Nucleus accumbens (tissue), 56 donors: ENCODE measurements at regions not wholly inside any gene's neighbourhood (a gene's known extent, or its start where the extent isn't known, plus 50 kb on each side); places are given as distances from the start of the nearest gene placed in this dataset.
A peak's percentile ranks its signal among the peaks of the same experiment; 100 is the strongest.

Experiments used
- DNase-seq, 56 donors: peaks; one replicate each; lab custom pipeline; 2025; lab: John Stamatoyannopoulos, UW

DNA sequence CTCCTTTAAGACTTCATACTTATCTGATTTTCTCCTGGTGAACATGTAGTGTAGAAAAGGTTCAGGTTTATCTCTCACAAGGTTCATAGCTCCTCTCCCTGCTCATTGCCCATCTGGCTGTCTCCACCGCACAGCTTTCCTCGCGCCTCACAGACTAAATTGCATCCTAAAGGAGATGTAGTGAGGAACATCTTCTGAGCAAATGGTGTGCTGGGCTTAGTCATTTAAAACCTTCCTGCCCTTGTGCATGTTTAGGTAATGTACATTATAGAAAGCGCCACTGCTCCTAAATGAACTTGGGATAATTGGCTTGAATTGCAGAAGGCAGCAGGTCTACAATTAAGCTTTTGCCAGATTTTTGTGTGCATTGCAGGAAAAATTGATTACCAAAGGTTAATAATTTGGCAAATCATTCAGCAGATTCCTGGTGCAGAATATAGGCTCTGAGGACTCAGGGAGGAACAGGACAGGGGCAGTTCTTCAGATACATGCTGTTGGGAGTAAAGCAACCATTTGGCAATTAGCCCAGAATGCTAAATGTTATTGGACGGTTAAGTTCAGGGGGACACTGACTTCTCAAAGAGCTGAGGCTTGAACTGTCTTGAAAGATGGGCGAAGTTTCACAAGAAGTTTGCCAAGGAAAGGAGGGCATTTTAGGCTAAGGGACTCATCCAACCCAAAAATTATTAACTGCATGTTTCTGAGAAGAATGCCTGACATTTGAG, 108.4 kb upstream of the CLDN10 start:
- DNase-seq: no peak

- no peak for DNase-seq
Observed at GRCh38 chr13:95445131-95445530, 107.4 kb upstream of the CLDN10 start.

DNA sequence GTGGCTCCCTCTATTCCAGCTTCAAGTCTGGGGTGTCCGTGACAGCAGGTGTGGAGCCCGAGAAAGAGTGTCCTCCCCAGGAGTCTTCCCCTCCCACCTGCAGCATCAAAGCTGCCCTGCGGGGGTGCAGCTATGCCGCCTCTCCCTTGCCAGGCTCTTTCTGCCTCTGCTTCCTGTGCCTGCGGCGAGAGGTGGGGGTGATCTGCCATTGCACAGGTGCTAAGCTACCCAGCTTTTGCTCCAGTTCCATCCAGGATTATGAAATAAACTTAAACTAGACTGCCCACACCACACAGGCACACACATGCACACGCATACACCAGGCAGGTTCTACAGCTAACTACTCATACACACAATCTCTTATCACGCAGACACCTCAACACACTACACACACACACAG, 104.7 kb upstream of the CLDN10 start:
- peak in 15 of 56 donors; percentile 1 to 41 (median 8) for DNase-seq

DNA sequence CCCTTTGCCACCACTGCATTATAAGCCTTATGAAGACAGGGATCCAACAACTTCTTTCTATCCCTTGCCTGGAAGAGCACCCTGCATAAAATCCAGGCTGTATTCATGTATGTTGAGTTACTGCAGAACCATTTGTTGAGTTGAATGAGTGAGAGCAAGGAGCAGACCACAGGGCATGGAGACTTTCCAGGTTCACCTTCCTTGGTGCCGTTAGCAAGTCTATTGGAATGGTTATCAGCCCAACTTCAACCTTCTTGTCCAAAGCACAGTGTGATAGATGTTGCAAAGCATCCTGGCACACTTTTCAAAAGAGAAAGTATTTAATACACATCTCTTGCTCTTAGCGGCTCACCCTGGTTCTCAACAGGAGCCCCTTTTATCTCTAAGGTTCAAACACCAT, 100.9 kb upstream of the CLDN10 start:
- DNase-seq: no peak

DNA sequence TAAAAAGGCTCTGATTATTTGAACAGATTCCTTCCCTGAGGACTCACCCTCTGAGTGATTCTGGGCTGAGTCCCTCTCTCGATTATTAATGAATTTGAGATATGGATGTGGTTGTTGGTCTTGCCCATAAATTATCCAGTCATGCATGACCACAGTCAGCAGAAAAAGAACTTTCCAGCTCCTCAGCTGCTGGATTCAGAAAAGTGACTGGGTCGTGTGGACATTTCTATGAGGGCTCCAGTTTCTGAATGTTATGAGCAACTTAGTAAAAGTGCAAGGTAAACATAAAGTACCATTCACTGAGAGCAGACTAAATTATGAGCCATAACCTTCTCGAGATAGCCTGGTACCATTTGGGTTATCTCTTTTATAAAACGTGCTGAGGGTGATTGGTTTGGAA, 100.1 kb upstream of the CLDN10 start:
- no peak for DNase-seq

DNA sequence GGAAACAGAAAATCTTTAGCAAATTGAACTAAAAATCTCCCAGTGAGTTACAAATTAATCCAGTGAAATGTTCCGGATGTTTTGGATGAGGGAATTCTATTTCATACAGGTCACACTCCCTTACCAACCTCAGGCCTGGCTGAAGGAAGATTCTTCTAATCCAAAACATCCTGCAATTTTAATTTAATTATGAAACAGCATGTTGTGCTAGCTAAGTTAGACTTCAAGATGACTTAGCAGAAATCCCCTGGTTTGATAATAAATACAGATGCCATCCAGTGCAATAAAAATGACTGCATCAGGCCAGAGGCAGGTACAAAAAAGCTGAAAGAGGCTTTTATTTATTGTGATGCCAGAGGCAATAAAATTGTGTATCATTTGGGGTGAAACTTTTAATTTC, 96.7 kb upstream of the CLDN10 start:
- DNase-seq: no peak

DNA sequence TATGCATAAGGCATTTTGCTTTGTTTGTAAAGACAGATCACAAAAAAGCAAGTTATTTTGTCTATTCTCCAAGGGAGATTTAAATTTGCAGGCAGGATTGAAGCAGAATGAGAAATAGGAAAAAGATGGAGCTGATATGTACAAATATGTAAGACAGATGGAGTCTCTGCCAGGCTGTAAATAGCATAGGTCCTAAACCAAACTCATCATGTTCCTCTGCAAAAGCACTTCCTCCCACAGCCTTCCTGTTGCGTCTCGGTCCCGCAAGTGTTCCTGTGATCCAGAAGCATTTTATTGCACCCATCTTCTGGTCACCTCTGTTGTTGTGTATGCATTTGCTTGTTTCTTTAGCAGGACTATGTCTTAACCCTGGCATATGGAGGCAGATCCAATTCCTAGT, 95.7 kb upstream of the CLDN10 start:
- no peak for DNase-seq

DNA sequence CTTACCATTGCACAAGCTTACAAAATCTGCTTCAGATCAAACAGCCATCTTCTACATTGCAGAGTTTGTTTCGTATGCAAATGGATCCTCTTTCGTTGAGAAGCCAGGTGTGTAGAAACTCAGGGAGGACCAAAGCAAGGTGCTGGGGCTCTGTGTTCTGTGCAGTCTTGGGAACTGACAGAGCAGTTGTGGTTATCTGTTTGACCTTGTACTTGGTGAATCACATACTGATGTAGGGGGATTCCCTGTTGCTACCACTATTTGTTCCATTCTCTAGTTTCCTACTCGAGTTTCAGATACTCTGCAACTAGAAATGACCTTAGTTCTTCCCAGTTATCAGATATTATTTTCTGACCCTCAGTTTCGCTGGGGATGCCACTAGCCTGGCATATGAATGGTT, 95.2 kb upstream of the CLDN10 start:
- no peak for DNase-seq

DNA sequence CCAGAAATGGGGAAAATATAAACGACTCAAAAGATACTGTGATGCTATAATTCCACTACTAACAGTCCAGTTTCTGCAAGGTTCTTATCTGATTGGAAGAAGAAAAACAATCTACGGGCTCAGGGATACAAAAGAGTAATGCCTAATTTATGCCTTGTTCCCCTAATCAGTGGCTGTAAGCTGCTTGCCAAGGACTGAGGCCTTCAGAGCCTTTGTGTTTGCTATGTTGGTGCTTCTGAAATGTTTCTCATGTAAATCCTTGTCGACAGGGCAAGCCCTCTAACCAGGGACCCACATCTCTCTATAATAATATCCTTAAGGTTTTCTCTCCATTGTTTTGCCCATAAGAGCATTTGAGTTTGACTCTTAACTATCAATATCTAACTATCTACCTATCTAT, 89.7 kb upstream of the CLDN10 start:
- no peak for DNase-seq

DNA sequence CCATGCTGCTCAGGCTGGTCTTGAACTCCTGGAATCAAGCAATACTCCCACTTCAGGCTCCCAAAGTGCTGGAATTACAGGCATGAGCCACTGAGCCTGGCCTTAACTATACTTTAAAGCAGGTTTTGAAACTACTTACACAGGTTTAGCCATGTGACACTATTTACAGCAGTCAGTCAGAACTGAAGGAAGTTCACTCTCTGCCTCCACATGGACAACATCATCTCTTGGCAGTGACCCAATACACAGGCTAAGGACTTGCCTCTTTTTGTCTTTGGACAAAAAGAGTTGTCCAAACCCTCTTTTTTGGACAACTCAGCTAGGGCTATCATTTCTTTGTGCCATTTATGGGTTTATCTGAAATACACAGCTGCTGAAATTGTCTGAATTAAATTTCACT, 89.0 kb upstream of the CLDN10 start:
- DNase-seq: no peak

DNA sequence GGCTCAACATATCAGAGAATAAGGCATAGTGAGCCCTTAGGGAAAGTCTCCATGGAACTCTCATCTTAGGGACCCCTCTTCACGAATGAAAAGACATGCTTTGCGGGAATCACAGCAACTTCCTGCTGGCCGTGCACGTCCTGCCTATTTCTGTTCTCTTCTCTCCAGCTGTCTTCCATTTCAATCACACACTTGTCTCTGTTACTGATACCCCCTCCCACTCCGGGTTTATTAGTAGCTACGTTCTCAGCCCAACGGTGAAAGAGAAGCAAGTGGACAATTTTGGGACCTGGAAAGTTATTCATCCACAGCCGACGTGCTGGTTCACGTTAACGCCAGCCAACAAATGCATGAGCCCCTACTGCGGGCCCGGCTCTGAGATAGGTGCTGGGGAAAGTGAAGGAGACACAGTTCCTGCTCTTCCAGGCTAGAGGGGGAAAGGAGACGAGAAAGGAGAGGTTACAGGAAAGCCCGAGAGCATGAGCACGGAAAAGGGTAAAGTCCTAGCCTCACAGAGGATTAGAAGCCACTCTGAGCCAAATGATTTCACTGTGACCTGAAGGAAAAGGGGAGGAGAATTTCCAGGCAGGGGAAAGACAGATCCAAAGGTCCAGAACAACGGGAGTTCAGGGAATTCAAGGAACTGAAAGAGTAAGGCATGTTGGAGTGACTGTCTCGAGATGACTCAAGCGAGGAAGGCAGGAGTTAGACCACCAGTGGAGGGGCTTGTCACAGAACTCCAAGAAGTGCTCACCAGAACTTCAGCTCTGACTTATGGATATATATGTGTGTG, 81.8 kb upstream of the CLDN10 start:
- DNase-seq: no peak

- no peak for DNase-seq
Observed at GRCh38 chr13:95471960-95472359, 80.6 kb upstream of the CLDN10 start.

DNA sequence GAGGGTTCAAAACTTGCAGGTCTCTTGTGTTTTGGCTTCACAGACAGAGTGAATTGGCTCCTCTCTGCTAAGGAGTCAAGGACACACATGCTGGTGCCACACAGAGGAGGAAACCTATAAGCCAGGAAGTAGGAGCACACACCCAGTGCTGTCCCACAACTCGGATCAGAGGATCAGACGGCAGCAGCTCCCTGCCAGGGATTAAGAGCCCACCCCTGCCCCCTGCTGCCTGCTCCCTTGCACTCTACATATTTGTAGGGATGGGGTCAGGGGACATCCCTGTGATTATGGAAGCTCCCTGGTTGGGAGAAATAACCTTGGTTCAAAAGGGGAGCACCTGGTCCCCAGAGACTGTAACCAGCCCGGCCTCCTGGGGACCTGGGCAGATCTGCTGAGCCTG, 77.5 kb upstream of the CLDN10 start:
- no peak for DNase-seq

DNA sequence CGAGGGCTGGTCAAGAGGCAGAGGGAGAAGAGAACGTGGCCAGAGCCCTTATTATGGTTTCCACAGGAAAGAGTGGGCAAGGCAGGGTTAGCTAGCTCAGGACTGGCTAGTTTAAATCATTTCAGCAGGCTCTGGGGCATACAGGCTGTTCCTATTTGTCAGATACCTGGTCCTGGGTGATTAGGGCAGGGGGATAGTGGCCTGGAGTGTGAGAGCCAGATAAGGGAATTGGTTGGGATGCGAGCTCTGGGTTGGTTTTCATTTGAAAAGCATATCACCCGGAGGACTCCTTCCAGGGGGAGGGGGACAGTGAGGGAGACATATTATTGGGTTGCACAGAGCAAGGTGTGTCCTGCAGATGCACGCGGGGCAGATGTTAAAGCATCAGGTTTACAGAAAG, 75.3 kb upstream of the CLDN10 start:
- no peak for DNase-seq

- DNase-seq: no peak
Observed at GRCh38 chr13:95479731-95480130, 72.8 kb upstream of the CLDN10 start.

- peak in 7 of 56 donors; percentile 0 to 33 (median 10) for DNase-seq
Observed at GRCh38 chr13:95480131-95480545, 72.4 kb upstream of the CLDN10 start.

DNA sequence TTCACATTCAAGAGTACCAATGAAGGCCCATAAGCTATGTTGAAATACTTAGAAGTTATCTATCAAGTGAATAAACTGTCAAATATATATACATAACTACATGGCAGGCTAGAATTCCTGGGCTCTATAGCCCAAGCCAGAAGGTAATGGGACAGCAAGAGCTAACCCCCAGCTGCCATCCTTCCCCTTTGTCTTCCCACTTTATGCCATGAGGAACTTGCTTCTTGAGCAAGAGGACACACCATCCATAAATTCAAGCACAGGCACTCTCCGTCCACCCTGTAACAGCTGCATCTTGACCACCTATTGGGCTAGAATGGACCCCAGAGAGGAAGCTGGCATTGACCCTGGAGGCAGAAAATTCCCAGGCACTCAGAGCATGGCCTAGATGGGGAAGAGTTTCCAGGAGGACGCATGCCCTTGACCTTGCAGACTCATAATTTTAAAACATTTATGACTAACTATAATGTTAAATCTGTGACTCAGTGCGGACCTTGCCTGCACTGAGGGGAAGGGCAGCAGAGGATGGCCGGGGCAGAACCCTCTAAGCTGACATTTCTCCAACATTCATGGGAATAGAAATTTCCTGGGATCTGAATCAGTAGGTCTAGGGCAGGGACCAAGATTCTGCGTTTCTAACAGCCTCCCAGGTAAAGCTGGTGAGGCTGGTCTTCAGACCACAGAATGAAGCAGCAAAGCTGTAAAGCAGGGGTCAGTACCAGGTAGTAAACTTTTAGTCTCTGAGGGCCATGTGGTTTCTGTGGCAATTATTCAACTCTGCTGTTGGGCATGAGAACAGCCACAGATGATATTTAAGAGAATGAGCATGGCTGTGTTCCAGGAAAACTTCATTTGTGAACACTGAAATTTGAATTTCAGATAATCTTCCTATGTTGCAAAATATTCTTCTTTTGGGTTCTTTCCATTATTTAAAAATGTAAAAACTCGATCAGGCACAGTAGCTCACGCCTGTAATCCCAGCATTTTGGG, 71.4 kb upstream of the CLDN10 start:
- no peak for DNase-seq

DNA sequence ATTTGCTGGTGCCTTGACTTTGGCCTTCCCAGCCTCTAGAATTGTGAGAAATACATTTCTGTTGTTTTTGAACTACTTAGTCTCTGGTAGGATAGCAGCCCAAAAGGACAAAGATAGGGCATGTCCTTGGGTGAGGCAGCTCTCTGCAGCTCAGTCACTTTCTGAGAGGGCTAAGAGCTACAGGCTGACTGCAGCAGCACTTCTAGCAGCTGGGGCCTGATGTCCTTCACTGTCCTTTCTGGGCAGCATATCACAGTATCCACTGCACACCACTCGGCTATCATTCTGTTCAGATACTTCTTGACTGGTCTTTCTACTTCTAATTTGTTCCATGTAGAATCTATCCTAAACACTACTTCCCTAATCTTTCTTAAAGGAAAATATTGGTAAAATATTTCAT, 68.5 kb upstream of the CLDN10 start:
- DNase-seq: no peak

- no peak for DNase-seq
Observed at GRCh38 chr13:95485045-95485517, 67.4 kb upstream of the CLDN10 start.

DNA sequence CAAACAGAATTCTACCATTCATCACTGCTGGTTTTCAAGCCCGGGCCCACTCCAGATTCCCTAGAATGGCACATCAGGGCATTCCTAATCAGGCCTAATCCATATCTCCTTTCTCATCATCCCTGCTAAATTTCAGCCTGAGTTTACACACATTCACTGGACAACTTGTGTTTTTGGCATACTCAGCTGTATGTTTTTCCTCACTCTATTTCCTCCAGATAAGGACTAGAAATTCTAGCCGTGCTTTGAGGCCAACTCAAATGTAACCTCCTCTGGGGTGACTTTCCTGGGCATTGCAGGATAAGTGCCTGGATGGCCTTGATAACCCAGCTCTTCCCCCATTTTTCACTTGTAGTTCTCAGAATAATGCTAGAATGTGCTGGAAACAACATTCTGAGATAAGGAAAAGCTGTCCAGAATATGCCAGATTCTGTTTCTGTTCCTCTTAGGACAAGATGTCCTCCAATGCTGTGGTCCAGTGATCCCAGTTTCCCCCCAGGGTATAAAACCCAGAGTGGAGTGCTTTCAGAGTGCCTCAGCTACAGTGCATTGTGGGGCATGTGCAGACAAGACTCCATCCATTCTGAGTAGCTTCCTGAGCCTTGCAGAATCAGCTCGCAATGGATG, 66.9 kb upstream of the CLDN10 start:
- DNase-seq: no peak
